Fibroblast of lung (primary cell): ENCODE measurements at regions not wholly inside any gene's neighbourhood (a gene's known extent, or its start where the extent isn't known, plus 50 kb on each side); places are given as distances from the start of the nearest gene placed in this dataset.

Experiments
- DNase-seq, 2 donors: peaks; one replicate each; pipeline versions ENCODE4 v3.0.0 to v3.0.0-alpha.2; 2010; ENCODE audit warnings: low read depth in 2 of 2
- H2AFZ ChIP-seq: 2 replicates; pipeline ENCODE4 v1.5.1; 2012; ENCODE audit warnings: low read length, control low read depth, inconsistent platforms
- H3K27ac ChIP-seq: 2 replicates; pipeline ENCODE4 v1.5.1; 2011; ENCODE audit warnings: low read length, control low read depth; ENCODE audit not compliant: insufficient read depth
- H3K27me3 ChIP-seq: 2 replicates; pipeline ENCODE4 v1.5.1; 2011; ENCODE audit warnings: mild to moderate bottlenecking, low read length; ENCODE audit not compliant: control insufficient read depth, insufficient read depth
- H3K36me3 ChIP-seq: 2 replicates; pipeline ENCODE4 v1.5.1; 2011; ENCODE audit warnings: low read length; ENCODE audit not compliant: control insufficient read depth, insufficient read depth
- H3K4me1 ChIP-seq: 2 replicates; pipeline ENCODE4 v1.5.1; 2011; ENCODE audit warnings: low read length; ENCODE audit not compliant: control insufficient read depth, insufficient read depth; ENCODE audit errors: extremely low read depth
- H3K4me2 ChIP-seq: 2 replicates; pipeline ENCODE4 v1.5.1; 2011; ENCODE audit warnings: low read length, control low read depth; ENCODE audit not compliant: insufficient read depth; ENCODE audit errors: extremely low read depth
- H3K4me3 ChIP-seq, 4 experiments: fragments of 200-600 bp in 1 of 4; sonication (generic) in 1 of 4; replicated peaks in 1 of 4; 2 replicates each; pipeline ENCODE4 v1.5.1; 2011 to 2016; ENCODE audit warnings: low read length in 4 of 4, low read depth in 3 of 4, mild to moderate bottlenecking in 3 of 4, control low read depth in 2 of 4, inconsistent platforms in 1 of 4, mixed read lengths in 1 of 4; ENCODE audit not compliant: insufficient read depth in 1 of 4; ENCODE audit errors: control extremely low read depth in 1 of 4
- H3K79me2 ChIP-seq: 2 replicates; pipeline ENCODE4 v1.5.1; 2012; ENCODE audit warnings: mild to moderate bottlenecking, low read length, inconsistent platforms; ENCODE audit not compliant: control insufficient read depth, insufficient read depth
- H3K9ac ChIP-seq: 2 replicates; pipeline ENCODE4 v1.5.1; 2011; ENCODE audit warnings: mild to moderate bottlenecking, low read length, control low read depth; ENCODE audit not compliant: insufficient read depth
- H3K9me3 ChIP-seq: 2 replicates; pipeline ENCODE4 v1.5.1; 2012; ENCODE audit warnings: low read depth, low read length; ENCODE audit not compliant: control insufficient read depth, insufficient read depth
- H4K20me1 ChIP-seq: 2 replicates; pipeline ENCODE4 v1.5.1; 2011; ENCODE audit warnings: low read length; ENCODE audit not compliant: control insufficient read depth, insufficient read depth; ENCODE audit errors: extremely low read depth
- CTCF ChIP-seq, 2 donors: IDR thresholded peaks in 1 of 2; conservative IDR thresholded peaks in 1 of 2; 1 replicate in 1 of 2; 2 replicates in 1 of 2; pipeline ENCODE4 v1.5.1; 2011 to 2012; ENCODE audit warnings: low read length in 2 of 2, control low read depth in 1 of 2, inconsistent platforms in 1 of 2, low read depth in 1 of 2, mild to moderate bottlenecking in 1 of 2
- EZH2 ChIP-seq: IDR thresholded peaks from 2 replicates; pipeline ENCODE4 v1.5.1; 2012; ENCODE audit warnings: low read length, control low read depth, mild to moderate bottlenecking; ENCODE audit errors: missing control alignments

DNA sequence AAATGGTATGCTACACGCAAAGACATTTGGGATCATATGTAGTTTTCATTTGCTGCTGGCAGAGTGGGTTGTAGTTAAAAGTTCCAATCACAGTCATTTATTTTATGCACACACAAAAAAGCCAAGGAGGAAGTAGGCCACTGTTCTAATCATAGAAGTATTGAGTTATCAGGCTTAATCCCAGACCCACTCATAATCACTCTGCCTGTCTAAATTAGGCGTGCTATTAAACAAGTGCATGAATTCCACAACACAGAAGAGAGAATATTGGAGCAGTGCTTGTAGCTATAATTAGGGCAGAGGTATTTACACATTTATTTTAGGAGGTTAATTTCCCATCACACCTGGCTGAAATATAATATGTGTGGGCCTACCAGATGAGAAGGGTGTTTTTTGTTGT, 65.7 kb upstream of the FIGN start:
- no peaks in the 10 kb centered on the region for H4K20me1 ChIP-seq
- DNase-seq, result peak in 1 of 2 donors; percentile 6
- H3K9ac ChIP-seq, result no peak overlapping the region
- no peak overlapping the region for H3K4me3 ChIP-seq
- no peak overlapping the region for H3K27ac ChIP-seq
- H3K79me2 ChIP-seq, result no peaks in the 10 kb centered on the region
- no peak overlapping the region for H3K4me2 ChIP-seq
- no peaks in the 10 kb centered on the region for H3K9me3 ChIP-seq
- H3K27me3 ChIP-seq, result no peaks in the 10 kb centered on the region
- H3K36me3 ChIP-seq, result no peaks in the 10 kb centered on the region
- no peaks in the 10 kb centered on the region for H3K4me1 ChIP-seq
- no peak overlapping the region for H2AFZ ChIP-seq
- TF ChIP-seq CTCF (conservative IDR thresholded peaks at IDR 0.05 in 1 of 2, IDR thresholded peaks at IDR 0.05 in 1 of 2; ENCODE audit: low read depth in 1 of 2, low read length in 2 of 2) (no peak), EZH2 (no peak)

- H3K27me3 ChIP-seq, result no peaks in the 10 kb centered on the region
- peak; percentile 28 to 86 for DNase-seq
- no peak overlapping the region for H3K4me2 ChIP-seq
- H3K79me2 ChIP-seq, result no peaks in the 10 kb centered on the region
- H3K4me1 ChIP-seq, result no peaks in the 10 kb centered on the region
- no peaks in the 10 kb centered on the region for H3K9me3 ChIP-seq
- no peak overlapping the region for H3K27ac ChIP-seq
- no peaks in the 10 kb centered on the region for H4K20me1 ChIP-seq
- H3K9ac ChIP-seq, result no peak overlapping the region
- no peaks in the 10 kb centered on the region for H3K36me3 ChIP-seq
- H2AFZ ChIP-seq, result no peak overlapping the region
- TF ChIP-seq CTCF (conservative IDR thresholded peaks at IDR 0.05 in 1 of 2, IDR thresholded peaks at IDR 0.05 in 1 of 2; ENCODE audit: low read depth in 1 of 2, low read length in 2 of 2) (no peak), EZH2 (no peak)
- no peak overlapping the region for H3K4me3 ChIP-seq
Measured at GRCh38 chr2:163800951-163801381, 65.2 kb upstream of the FIGN start.

DNA sequence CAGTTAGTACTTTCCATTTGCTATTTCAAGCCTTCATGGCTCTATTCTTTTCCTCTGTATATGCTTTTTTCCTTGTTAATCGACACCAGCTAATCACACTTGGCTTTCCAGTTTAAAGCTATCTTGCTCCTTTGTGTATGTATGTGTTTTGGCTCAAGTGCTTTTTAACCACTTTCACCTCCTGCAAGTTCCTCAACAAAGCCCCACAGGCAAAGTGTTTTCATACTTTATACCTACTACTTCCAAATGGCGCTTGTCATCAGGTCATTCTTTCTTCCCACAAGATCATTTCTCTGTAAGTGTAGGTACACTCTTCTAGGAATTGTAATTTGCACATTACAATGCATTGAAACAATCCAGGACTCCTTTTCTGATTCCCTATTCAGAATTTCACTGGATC, 64.0 kb upstream of the FIGN start:
- no peak for DNase-seq
- no peaks in the 10 kb centered on the region for H3K9me3 ChIP-seq
- H3K4me2 ChIP-seq, result no peak overlapping the region
- H3K27me3 ChIP-seq, result no peaks in the 10 kb centered on the region
- TF ChIP-seq CTCF (conservative IDR thresholded peaks at IDR 0.05 in 1 of 2, IDR thresholded peaks at IDR 0.05 in 1 of 2; ENCODE audit: low read depth in 1 of 2, low read length in 2 of 2), result no peak
- TF ChIP-seq EZH2, result no peak
- no peak overlapping the region for H3K27ac ChIP-seq
- no peak overlapping the region for H3K9ac ChIP-seq
- no peaks in the 10 kb centered on the region for H3K79me2 ChIP-seq
- no peak overlapping the region for H2AFZ ChIP-seq
- no peaks in the 10 kb centered on the region for H3K4me1 ChIP-seq
- no peaks in the 10 kb centered on the region for H4K20me1 ChIP-seq
- H3K4me3 ChIP-seq, result no peak overlapping the region
- H3K36me3 ChIP-seq, result no peaks in the 10 kb centered on the region
